SU-DHL-6 (cell line): ENCODE measurements at regions not wholly inside any gene's neighbourhood (a gene's known extent, or its start where the extent isn't known, plus 50 kb on each side); places are given as distances from the start of the nearest gene placed in this dataset.

Experiments used
- EZH2phosphoT487 ChIP-seq: fragments of 200-600 bp; sonication (generic), shearing (Covaris generic); conservative IDR thresholded peaks from 2 replicates; pipeline ENCODE4 v1.6.1; 2018; ENCODE audit warnings: mild to moderate bottlenecking, antibody characterized with exemption, low read length, moderate library complexity, mixed read lengths
- TF ChIP-seq, protein P1 (sequence below): fragments of 200-600 bp; sonication (generic); IDR thresholded peaks from one replicate; pipeline ENCODE4 v1.5.1; 2017; ENCODE audit warnings: antibody characterized with exemption, mild to moderate bottlenecking, low read length, moderate library complexity; ENCODE audit not compliant: insufficient read depth, poor library complexity, severe bottlenecking

DNA sequence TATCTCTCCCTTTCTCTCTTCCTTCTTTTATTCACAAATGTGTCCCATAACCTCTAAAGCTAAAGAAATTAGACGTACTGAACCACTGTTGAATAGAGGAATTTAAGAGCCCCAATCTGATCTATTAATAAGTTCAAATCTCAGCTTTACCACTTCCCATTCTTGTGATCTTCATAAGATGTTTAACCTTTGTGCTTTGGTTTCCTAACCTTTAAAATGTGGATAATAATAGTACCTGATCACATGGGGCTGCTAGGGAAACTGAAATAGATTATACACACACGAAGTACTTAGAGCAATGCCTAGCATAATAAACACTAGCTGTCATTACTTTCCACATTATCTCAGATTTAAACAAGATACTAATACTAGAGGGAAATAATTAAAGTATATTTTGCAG is 324.3 kb upstream of the SEMA6A start:
- TF ChIP-seq, protein P1, sequence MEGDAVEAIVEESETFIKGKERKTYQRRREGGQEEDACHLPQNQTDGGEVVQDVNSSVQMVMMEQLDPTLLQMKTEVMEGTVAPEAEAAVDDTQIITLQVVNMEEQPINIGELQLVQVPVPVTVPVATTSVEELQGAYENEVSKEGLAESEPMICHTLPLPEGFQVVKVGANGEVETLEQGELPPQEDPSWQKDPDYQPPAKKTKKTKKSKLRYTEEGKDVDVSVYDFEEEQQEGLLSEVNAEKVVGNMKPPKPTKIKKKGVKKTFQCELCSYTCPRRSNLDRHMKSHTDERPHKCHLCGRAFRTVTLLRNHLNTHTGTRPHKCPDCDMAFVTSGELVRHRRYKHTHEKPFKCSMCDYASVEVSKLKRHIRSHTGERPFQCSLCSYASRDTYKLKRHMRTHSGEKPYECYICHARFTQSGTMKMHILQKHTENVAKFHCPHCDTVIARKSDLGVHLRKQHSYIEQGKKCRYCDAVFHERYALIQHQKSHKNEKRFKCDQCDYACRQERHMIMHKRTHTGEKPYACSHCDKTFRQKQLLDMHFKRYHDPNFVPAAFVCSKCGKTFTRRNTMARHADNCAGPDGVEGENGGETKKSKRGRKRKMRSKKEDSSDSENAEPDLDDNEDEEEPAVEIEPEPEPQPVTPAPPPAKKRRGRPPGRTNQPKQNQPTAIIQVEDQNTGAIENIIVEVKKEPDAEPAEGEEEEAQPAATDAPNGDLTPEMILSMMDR = no peak
- TF ChIP-seq EZH2phosphoT487 = no peak
